GM10266 (cell line): ENCODE measurements at regions not wholly inside any gene's neighbourhood (a gene's known extent, or its start where the extent isn't known, plus 50 kb on each side); places are given as distances from the start of the nearest gene placed in this dataset.

Experiments
- DNase-seq: peaks from one replicate; pipeline ENCODE4 v3.0.0; 2012; ENCODE audit errors: extremely low spot score
- CTCF ChIP-seq: IDR thresholded peaks from 2 replicates; pipeline ENCODE4 v1.5.1; 2012; ENCODE audit warnings: mild to moderate bottlenecking, low read depth; ENCODE audit not compliant: control insufficient read depth, insufficient read depth; ENCODE audit errors: missing control alignments

- no peak for DNase-seq
- TF ChIP-seq CTCF: no peak
Measured at GRCh38 chrX:85517994-85518718, 138.7 kb upstream of the POF1B start.

GRCh38 chrX:85516131-85516530, 136.7 kb upstream of the POF1B start:
- no peak for DNase-seq
- no peak for TF ChIP-seq CTCF

- no peak for DNase-seq
- no peak for TF ChIP-seq CTCF
Measured at GRCh38 chrX:85506871-85507270, 127.4 kb upstream of the POF1B start.

GRCh38 chrX:85505801-85506200, 126.3 kb upstream of the POF1B start:
- no peak for TF ChIP-seq CTCF
- DNase-seq: no peak

GRCh38 chrX:85504381-85504780, 124.9 kb upstream of the POF1B start:
- no peak for TF ChIP-seq CTCF
- DNase-seq: no peak

GRCh38 chrX:85503258-85504158, 124.0 kb upstream of the POF1B start:
- TF ChIP-seq CTCF: no peak
- DNase-seq: no peak

- DNase-seq: no peak
- no peak for TF ChIP-seq CTCF
Measured at GRCh38 chrX:85501349-85501748, 121.9 kb upstream of the POF1B start.
